Stimulated activated CD4-positive, alpha-beta T cell treated with anti-CD3 and anti-CD28 coated beads, Interleukin-12 subunit alpha, Interleukin-12 subunit beta, amount 100 ng/mL, for 24 hours (primary cell): ENCODE measurements at regions not wholly inside any gene's neighbourhood (a gene's known extent, or its start where the extent isn't known, plus 50 kb on each side); places are given as distances from the start of the nearest gene placed in this dataset.

Experiments used
- DNase-seq, 2 experiments: peaks; one replicate each; pipeline ENCODE4 v3.0.0-alpha.2; 2020; ENCODE audit warnings: low read depth in 2 of 2

- DNase-seq: no peak
These were observed 56.3 kb upstream of the EYA4 start for GRCh38 chr6:133184798-133185372.

GRCh38 chr6:133185731-133186130 lies 55.4 kb upstream of the EYA4 start:
- DNase-seq: no peak

GRCh38 chr6:133187114-133187513 lies 54.0 kb upstream of the EYA4 start:
- DNase-seq: no peak

- no peak for DNase-seq
These were observed 53.3 kb upstream of the EYA4 start for GRCh38 chr6:133187657-133188453.

GRCh38 chr6:133190912-133191311 lies 50.2 kb upstream of the EYA4 start:
- no peak for DNase-seq

GRCh38 chr6:133191323-133191722 lies 49.8 kb upstream of the EYA4 start:
- DNase-seq: no peak
